ENCODE measurements at regions not wholly inside any gene's neighbourhood (a gene's known extent, or its start where the extent isn't known, plus 50 kb on each side); places are given as distances from the start of the nearest gene placed in this dataset.

DNA sequence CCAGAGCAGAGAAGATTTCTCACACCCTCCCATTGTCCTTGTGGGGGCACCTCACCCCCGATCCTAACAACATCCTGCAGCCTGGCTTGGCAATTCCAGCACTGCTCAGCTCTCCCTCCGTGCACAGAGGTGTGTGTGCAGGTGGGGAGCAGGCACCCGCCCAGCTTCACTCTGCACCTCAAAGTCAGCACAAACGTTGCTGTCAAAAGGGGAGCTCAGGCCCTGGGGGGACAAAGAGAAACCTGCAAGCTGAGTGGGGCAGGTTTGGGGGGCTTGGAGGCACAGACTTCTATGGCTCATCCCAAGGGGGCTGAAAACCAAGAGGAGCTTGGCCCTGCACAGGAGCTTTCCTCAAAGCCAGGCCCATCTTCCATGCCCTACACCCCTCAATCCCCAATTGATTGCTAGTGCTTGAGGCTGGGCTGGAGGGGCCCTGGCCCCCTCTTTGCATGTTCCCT is 231.9 kb upstream of the TNRC6C start:
- TF ChIP-seq, protein P1, sequence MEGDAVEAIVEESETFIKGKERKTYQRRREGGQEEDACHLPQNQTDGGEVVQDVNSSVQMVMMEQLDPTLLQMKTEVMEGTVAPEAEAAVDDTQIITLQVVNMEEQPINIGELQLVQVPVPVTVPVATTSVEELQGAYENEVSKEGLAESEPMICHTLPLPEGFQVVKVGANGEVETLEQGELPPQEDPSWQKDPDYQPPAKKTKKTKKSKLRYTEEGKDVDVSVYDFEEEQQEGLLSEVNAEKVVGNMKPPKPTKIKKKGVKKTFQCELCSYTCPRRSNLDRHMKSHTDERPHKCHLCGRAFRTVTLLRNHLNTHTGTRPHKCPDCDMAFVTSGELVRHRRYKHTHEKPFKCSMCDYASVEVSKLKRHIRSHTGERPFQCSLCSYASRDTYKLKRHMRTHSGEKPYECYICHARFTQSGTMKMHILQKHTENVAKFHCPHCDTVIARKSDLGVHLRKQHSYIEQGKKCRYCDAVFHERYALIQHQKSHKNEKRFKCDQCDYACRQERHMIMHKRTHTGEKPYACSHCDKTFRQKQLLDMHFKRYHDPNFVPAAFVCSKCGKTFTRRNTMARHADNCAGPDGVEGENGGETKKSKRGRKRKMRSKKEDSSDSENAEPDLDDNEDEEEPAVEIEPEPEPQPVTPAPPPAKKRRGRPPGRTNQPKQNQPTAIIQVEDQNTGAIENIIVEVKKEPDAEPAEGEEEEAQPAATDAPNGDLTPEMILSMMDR (IDR thresholded peaks at IDR 0.05; ENCODE audit: low read depth, low read length), result no peak
- ChIA-PET CTCF (no interaction called here), POLR2A (no interaction called here)
- Histone ChIP-seq H3K9me3 (ENCODE audit: control insufficient read depth, insufficient read depth, low read length) (no peaks in the 10 kb centered on the region; the same call in 1 of the 2 replicates), H3K27ac (ENCODE audit: low read depth, low read length) (no peak overlapping the region), H3K27me3 (ENCODE audit: control insufficient read depth, insufficient read depth, low read length) (peaks cover 18% of the 10 kb centered on the region), H3K4me3 (ENCODE audit: low read depth, low read length) (no peak overlapping the region)
- DNase-seq (ENCODE audit: low read depth, low spot score), result no peak

DNA sequence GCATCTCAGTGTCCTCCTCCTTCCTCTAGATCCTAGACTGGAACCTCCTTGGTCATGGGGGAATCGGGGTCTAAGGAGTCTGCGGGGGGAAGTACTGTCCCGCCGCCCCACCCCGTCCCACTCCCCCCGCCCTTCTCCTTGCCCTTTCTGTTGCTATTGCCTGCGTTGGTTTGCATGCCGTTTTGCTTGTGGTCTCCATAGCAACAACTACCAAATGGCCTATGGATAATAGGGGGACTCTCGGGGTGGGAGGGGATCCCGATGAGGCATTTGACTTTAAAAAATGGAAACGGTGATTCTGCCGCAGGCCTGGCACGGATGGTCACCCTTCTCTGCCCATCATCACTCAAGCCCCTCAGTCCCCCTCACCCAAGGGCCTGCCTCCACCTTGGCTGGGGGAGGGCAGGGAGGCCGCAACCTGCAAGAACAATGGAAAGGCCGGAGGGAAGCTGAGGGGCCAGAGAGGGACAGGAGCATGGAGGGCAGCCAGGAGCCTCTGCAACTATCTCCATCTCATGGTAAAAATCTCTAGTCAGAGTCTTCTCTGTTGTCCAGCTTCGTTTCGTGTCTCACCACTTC is 231.4 kb upstream of the TNRC6C start:
- Histone ChIP-seq H3K27ac (ENCODE audit: low read depth, low read length) (no peak overlapping the region), H3K9me3 (ENCODE audit: control insufficient read depth, insufficient read depth, low read length) (no peaks in the 10 kb centered on the region; the same call in 1 of the 2 replicates), H3K4me3 (ENCODE audit: low read depth, low read length) (no peak overlapping the region), H3K27me3 (ENCODE audit: control insufficient read depth, insufficient read depth, low read length) (peaks cover 14% of the 10 kb centered on the region)
- POLR2A ChIA-PET, result no interaction called here
- DNase-seq (ENCODE audit: low read depth, low spot score), result no peak
- CTCF ChIA-PET, result no interaction called here
- TF ChIP-seq, protein P1 (IDR thresholded peaks at IDR 0.05; ENCODE audit: low read depth, low read length), result no peak

DNA sequence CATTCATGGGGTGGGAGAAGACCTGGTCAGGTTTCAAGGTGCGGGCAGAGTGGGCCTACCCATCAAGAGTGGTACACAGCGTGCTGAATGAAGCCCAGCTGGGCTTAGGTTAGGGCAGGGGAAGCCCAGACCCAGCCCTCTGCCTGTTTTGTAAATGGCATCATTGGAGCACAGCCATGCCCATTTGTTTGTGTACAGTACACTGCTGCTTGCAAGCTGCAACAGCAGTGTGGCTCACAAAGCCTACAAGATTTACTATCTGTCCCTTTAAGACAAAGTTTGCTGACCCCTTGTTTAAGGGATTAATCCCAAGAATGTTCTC is 230.1 kb upstream of the TNRC6C start:
- H3K27me3 ChIP-seq (ENCODE audit: control insufficient read depth, insufficient read depth, low read length), result peaks cover 18% of the 10 kb centered on the region
- peaks cover 3% of the 10 kb centered on the region for H3K9me3 ChIP-seq (ENCODE audit: control insufficient read depth, insufficient read depth, low read length)
- CTCF ChIA-PET, result no interaction called here
- no peak for DNase-seq (ENCODE audit: low read depth, low spot score)
- no peak overlapping the region for H3K27ac ChIP-seq (ENCODE audit: low read depth, low read length)
- TF ChIP-seq, protein P1 (IDR thresholded peaks at IDR 0.05; ENCODE audit: low read depth, low read length), result no peak
- H3K4me3 ChIP-seq (ENCODE audit: low read depth, low read length), result no peak overlapping the region
- POLR2A ChIA-PET, result no interaction called here

DNA sequence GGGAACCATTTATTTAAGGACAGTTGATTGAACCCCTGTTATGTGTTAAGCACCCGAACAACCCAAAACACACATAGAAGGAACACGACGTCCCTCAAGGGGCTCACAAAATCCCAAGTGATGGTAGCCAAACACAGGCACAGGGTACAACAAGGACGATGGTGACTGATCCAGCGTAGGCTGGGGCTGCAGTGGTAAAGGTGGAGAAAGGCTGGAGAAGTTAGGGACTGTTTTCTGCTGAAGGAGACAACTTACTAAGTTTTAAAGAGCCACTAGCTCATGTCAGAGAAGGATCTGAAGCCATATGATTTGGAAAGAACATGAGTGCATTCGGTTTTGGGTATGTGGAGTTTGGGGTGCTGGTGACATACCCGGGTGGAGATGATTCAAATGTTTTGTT is 229.6 kb upstream of the TNRC6C start:
- no peak overlapping the region for H3K27ac ChIP-seq (ENCODE audit: low read depth, low read length)
- H3K4me3 ChIP-seq (ENCODE audit: low read depth, low read length), result no peak overlapping the region
- TF ChIP-seq, protein P1 (IDR thresholded peaks at IDR 0.05; ENCODE audit: low read depth, low read length), result no peak
- no peak for DNase-seq (ENCODE audit: low read depth, low spot score)
- ChIA-PET CTCF (no interaction called here), POLR2A (no interaction called here)
- peaks cover 3% of the 10 kb centered on the region for H3K9me3 ChIP-seq (ENCODE audit: control insufficient read depth, insufficient read depth, low read length)
- peaks cover 19% of the 10 kb centered on the region for H3K27me3 ChIP-seq (ENCODE audit: control insufficient read depth, insufficient read depth, low read length)

DNA sequence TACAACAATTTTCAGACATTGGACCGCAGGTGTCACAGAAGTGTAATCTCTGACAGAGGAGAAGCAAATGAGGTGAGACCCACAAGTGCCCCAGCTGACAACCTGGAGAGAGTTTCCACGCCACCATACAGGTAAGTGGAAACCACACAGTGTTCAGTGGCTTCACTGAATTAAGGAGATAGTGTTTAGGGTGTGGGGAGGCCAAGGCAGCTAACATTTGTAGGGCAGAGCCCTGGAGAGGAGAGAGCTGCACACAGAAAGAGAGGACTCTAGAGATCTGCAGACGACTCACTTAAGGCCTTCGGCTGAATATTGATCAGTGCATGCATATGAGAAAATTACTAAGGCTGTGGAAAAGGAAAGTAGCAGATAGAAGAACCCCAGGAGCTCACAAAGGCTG is 228.9 kb upstream of the TNRC6C start:
- POLR2A ChIA-PET, result interaction anchor here (0.6 kb wide), 1 partner anchor 229 kb away, joined by 3 read pairs; no protein-coding TSS in a partner anchor
- TF ChIP-seq, protein P1 (IDR thresholded peaks at IDR 0.05; ENCODE audit: low read depth, low read length), result no peak

More for the DNA sequence above, 228.9 kb upstream of the TNRC6C start:
- no peak overlapping the region for H3K27ac ChIP-seq (ENCODE audit: low read depth, low read length)
- peaks cover 3% of the 10 kb centered on the region for H3K9me3 ChIP-seq (ENCODE audit: control insufficient read depth, insufficient read depth, low read length)
- peaks cover 19% of the 10 kb centered on the region for H3K27me3 ChIP-seq (ENCODE audit: control insufficient read depth, insufficient read depth, low read length)
- H3K4me3 ChIP-seq (ENCODE audit: low read depth, low read length), result no peak overlapping the region
- CTCF ChIA-PET, result interaction anchor here (0.6 kb wide), 1 partner anchor 315 kb away, joined by 4 read pairs; no protein-coding TSS in a partner anchor
- DNase-seq (ENCODE audit: low read depth, low spot score), result no peak
